ENCODE measurements at regions not wholly inside any gene's neighbourhood (a gene's known extent, or its start where the extent isn't known, plus 50 kb on each side); places are given as distances from the start of the nearest gene placed in this dataset.

DNA sequence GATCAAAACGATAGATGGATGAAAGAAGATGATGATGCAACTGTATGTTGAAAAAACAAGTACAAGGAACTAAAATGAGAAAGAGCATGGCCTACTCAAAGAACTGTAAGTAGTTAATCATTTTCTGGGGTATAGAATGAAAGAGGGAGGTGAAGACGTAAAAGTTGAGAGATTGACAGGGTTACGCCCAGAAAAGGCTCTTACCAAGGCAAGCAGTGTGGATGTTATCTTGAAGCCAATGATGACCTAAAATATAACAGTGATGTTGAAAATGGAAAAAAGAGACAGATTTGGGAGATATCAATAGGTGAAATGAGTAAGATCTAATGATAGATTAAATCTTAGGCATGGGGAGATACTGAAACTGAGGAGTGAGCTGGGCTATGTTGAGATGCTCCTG is 80.4 kb upstream of the GNAQ start:
- ATAC-seq (ENCODE audit: low read depth) (no peak), DNase-seq (no peak)
- WGBS, 2 experiments (ENCODE audit: extremely low coverage in 2 of 2, insufficient read length in 1 of 2): 76% methylated on average over 2 of the region's 3 CpGs; no CpG with 5 or more reads in 1 of the 2 experiments
- Histone ChIP-seq H2AK5ac (ENCODE audit: low read depth, low read length) (no peak overlapping the region), H3K9ac (ENCODE audit: low read depth, low read length) (no peak overlapping the region), H4K91ac (ENCODE audit: insufficient read depth, low read depth, low read length) (no peak overlapping the region), H4K5ac (ENCODE audit: low read depth, low read length) (no peak overlapping the region), H2AK9ac (replicated peaks; ENCODE audit: low read depth, low read length, poor library complexity) (no peak overlapping the region), H2AFZ (replicated peaks; ENCODE audit: low read length, poor library complexity) (no peak overlapping the region), H3K4me3 (ENCODE audit: insufficient read depth, low read depth, low read length) (no peak overlapping the region), H3K4me2 (ENCODE audit: low read depth, low read length) (no peak overlapping the region), H3K14ac (replicated peaks; ENCODE audit: low read depth, low read length) (no peak overlapping the region), H3K9me3 (ENCODE audit: control insufficient read depth, insufficient read depth, low read length) (no peaks in the 10 kb centered on the region), H3K9me1 (ENCODE audit: insufficient read depth, low read length) (no peaks in the 10 kb centered on the region), H3K56ac (ENCODE audit: extremely low read depth, insufficient read depth, low read length) (no peak overlapping the region), H3K27ac (ENCODE audit: insufficient read depth, low read length) (no peak overlapping the region), H3K4ac (ENCODE audit: low read depth, low read length) (no peak overlapping the region), H3K36me3 (ENCODE audit: control insufficient read depth, insufficient read depth, low read length) (no peaks in the 10 kb centered on the region), H3K18ac (ENCODE audit: low read depth, low read length) (no peak overlapping the region), H2BK120ac (ENCODE audit: low read depth, low read length) (no peak overlapping the region), H4K20me1 (ENCODE audit: insufficient read depth, low read length) (no peaks in the 10 kb centered on the region), H3K27me3 (ENCODE audit: control insufficient read depth, insufficient read depth, low read length) (no peaks in the 10 kb centered on the region), H3K4me1 (ENCODE audit: control insufficient read depth, insufficient read depth, low read length) (no peaks in the 10 kb centered on the region), H2BK20ac (ENCODE audit: low read depth, low read length) (no peak overlapping the region), H2BK15ac (ENCODE audit: low read depth, low read length) (no peak overlapping the region), H4K8ac (ENCODE audit: low read depth in 2 of 2, low read length in 2 of 2) (no peak overlapping the region), H3K79me1 (ENCODE audit: low read depth in 1 of 2, low read length in 2 of 2) (no peaks in the 10 kb centered on the region), H2BK5ac (ENCODE audit: low read depth, low read length, poor library complexity, severe bottlenecking) (no peak overlapping the region), H3K23ac (ENCODE audit: low read depth, low read length) (no peak overlapping the region)
- in situ Hi-C loops (cut with MboI; ENCODE audit: low sequenced_read_pairs) (no loop called here), intact Hi-C loops (cut with micrococcal nuclease) (no loop called here), dilution Hi-C loops (cut with HindIII; ENCODE audit: low sequenced_read_pairs, unreplicated experiment) (no loop called here)
- TF ChIP-seq MXI1 (IDR thresholded peaks at IDR 0.05; ENCODE audit: borderline replicate concordance, low read depth, low read length): no peak
- no peak for TF ChIP-seq NFE2L2 (IDR thresholded peaks at IDR 0.05; ENCODE audit: low read depth, low read length)
- 0 out of 2 replicates have a peak, but pooled peaks have one; percentile 5 for TF ChIP-seq CEBPB (IDR thresholded peaks at IDR 0.05; ENCODE audit: low read depth, low read length)
- no TSS peak for BruUV-seq (replicated peaks)
- CTCF ChIA-PET: no interaction called here
- POLR2A ChIA-PET (ENCODE audit: unreplicated experiment): no interaction called here

Data from IMR-90 (cell line).